Chondrocyte (in vitro differentiated cells): ENCODE measurements at regions not wholly inside any gene's neighbourhood (a gene's known extent, or its start where the extent isn't known, plus 50 kb on each side); places are given as distances from the start of the nearest gene placed in this dataset.

Source experiments
- DNase-seq: peaks from one replicate; pipeline ENCODE4 v3.0.0; 2021; ENCODE audit warnings: mixed read lengths, low spot score
- H3K27ac Mint-ChIP-seq: one replicate; pipeline ENCODE4 v1.8.0; 2021; ENCODE audit warnings: mild to moderate bottlenecking, moderate library complexity, mixed read lengths; ENCODE audit not compliant: unreplicated experiment
- H3K27me3 Mint-ChIP-seq: 2 replicates; pipeline ENCODE4 v1.8.0; 2021; ENCODE audit warnings: low read depth, mixed read lengths
- H3K36me3 Mint-ChIP-seq: 2 replicates; pipeline ENCODE4 v1.8.0; 2021; ENCODE audit warnings: low read depth, mixed read lengths
- H3K4me1 Mint-ChIP-seq: 2 replicates; pipeline ENCODE4 v1.8.0; 2021; ENCODE audit warnings: low read depth, mild to moderate bottlenecking, mixed read lengths
- H3K4me3 Mint-ChIP-seq: one replicate; pipeline ENCODE4 v1.8.0; 2021; ENCODE audit warnings: mild to moderate bottlenecking, moderate library complexity, mixed read lengths; ENCODE audit not compliant: unreplicated experiment
- H3K9me3 Mint-ChIP-seq: 2 replicates; pipeline ENCODE4 v1.8.0; 2021; ENCODE audit warnings: low read depth, mixed read lengths
- TF ChIP-seq, protein P1 (sequence below): fragments of 200-600 bp; sonication (generic); IDR thresholded peaks from 2 replicates; pipeline ENCODE4 v1.5.0; 2021; ENCODE audit warnings: antibody characterized with exemption, mild to moderate bottlenecking, moderate library complexity

DNA sequence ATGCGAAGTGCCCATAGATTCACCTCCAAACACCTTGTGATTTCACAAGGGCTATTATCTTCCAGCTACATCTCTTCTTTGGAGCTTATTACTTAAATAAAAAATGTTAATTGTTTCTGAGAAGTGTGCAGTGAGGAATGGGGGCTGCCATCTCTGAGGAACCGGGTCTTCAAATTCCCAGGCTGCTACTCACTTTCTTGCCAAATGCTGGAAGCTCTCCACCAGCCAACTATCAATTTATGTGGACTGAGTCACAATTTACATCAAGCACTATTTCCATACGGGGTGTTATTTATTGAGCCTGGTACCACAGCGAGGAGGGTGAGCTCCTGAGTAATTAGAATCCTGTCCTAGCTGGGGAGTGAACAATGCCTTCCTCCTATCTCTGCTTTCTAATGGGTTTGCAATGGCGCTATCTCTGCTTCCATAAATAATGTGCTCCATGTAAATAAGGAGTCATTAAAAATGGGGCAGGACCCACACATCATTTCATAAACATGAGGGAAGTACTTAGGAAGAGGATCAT is 898.3 kb downstream of the VRK1 start:
- Mint-ChIP-seq H3K4me3 (no peak overlapping the region), H3K27me3 (no peaks in the 10 kb centered on the region), H3K36me3 (no peaks in the 10 kb centered on the region), H3K4me1 (no peaks in the 10 kb centered on the region), H3K27ac (no peak overlapping the region), H3K9me3 (peaks cover 39% of the 10 kb centered on the region)
- TF ChIP-seq, protein P1, sequence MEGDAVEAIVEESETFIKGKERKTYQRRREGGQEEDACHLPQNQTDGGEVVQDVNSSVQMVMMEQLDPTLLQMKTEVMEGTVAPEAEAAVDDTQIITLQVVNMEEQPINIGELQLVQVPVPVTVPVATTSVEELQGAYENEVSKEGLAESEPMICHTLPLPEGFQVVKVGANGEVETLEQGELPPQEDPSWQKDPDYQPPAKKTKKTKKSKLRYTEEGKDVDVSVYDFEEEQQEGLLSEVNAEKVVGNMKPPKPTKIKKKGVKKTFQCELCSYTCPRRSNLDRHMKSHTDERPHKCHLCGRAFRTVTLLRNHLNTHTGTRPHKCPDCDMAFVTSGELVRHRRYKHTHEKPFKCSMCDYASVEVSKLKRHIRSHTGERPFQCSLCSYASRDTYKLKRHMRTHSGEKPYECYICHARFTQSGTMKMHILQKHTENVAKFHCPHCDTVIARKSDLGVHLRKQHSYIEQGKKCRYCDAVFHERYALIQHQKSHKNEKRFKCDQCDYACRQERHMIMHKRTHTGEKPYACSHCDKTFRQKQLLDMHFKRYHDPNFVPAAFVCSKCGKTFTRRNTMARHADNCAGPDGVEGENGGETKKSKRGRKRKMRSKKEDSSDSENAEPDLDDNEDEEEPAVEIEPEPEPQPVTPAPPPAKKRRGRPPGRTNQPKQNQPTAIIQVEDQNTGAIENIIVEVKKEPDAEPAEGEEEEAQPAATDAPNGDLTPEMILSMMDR = no peak
- no peak for DNase-seq

DNA sequence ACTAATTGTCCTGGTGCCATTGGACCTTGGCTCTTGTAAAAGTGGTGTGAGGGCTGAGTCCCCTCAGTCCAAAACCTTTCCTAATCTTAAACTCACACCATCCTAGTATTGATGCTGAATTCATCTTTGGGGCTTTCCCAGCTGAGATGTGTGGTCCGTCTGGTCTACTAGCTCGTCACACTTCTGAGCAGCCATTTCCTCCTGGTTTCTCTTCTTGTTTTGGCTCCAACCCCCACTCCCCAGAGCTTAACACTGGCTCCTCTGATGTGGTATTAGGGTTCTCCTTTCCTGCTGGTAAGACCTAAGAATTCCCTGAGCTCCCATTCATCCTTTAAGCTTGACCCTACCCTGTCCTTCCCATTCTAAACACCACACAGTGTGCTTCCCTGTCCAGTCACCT is 900.6 kb downstream of the VRK1 start:
- TF ChIP-seq, protein P1 = no peak
- Mint-ChIP-seq H3K4me1 (no peaks in the 10 kb centered on the region), H3K9me3 (peaks cover 44% of the 10 kb centered on the region), H3K36me3 (no peaks in the 10 kb centered on the region), H3K4me3 (no peak overlapping the region), H3K27ac (no peak overlapping the region), H3K27me3 (no peaks in the 10 kb centered on the region)
- DNase-seq = no peak

DNA sequence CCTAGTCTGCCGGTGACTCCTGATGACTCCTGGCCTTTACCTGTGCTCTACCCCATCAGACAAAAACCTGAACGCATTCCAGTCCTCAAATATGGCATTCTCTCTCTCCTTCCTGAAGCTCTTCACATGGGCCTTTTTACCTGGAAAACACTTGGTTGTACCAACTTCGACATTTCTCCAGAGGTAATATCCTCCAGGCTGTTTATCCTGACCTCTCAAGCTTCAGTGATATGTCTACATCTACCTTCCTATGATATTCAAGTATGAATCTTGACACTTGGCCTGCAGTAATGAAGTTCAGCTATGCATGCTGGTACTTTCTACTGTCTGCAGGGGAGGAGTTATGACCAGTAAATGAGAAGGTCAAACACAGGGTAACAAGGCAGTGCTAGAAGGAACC is 901.8 kb downstream of the VRK1 start:
- Mint-ChIP-seq H3K27me3 (no peaks in the 10 kb centered on the region), H3K36me3 (no peaks in the 10 kb centered on the region), H3K27ac (no peak overlapping the region), H3K4me1 (no peaks in the 10 kb centered on the region), H3K4me3 (no peak overlapping the region), H3K9me3 (peaks cover 53% of the 10 kb centered on the region)
- DNase-seq = no peak
- TF ChIP-seq, protein P1 = no peak

DNA sequence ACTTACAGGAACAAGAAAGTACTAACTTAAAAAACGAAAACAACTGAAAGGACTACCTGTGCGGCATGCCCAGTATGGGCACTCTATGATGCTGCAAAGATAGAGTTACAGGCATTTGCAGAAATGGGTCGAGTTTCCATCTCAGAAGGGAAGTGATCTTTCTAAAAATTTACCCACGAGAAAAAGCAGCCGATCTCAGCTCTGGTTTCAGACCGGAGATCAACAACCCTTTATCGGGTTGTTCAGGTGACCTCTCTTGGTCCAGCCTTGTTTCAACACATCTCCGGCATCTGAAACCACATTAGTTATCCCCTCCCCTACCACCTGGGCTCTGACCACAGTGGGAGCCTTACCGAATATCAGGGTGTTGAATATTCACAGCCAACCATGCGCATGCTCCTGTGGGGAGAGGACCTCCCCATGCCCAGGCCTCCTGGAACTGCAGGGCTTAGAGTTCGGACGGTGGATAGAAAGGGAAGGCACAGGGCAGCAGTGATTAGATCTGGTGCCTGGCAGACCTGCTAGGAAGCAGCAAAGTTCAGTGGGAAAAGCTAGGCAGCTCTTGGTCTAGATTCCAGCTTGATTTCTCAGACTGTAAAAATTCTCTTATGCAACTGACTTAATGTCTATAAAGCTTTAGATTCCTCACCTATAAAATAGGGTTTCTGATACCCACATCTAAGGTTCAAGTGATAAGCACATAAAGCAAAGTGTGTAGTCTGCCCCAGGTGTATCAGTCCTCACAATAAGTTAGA is 906.0 kb downstream of the VRK1 start:
- H3K27me3 Mint-ChIP-seq = no peaks in the 10 kb centered on the region
- TF ChIP-seq, protein P1 = no peak
- DNase-seq = no peak
- H3K36me3 Mint-ChIP-seq = no peaks in the 10 kb centered on the region
- no peak overlapping the region for H3K27ac Mint-ChIP-seq
- no peaks in the 10 kb centered on the region for H3K4me1 Mint-ChIP-seq
- H3K9me3 Mint-ChIP-seq = peaks cover 38% of the 10 kb centered on the region
- H3K4me3 Mint-ChIP-seq = no peak overlapping the region

DNA sequence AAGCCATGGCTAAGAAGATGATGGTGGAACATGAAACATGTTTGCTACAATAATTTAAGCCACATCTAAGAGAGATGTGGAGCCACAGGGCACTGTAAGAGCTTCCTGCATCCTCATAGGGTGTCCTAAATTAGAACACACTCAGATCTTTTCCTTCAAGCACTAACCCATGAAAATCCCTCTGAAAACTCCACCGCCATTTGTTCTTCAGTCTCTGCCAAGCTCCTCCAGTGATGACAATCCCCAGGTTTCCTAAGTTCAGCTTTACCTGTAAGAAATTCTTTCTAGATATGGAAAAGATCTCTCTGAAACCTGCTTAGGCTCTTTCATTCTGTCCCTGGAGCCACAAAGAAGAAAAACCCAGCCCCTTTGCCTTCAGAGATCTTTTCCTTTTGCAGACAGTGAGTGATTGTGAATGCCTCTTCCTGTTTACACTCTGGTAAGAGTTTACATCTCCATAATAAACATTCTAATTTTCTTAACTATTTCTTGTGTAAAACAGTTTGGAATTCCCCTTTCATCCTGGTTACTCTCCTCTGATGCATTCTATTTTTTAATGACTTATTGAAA is 907.2 kb downstream of the VRK1 start:
- Mint-ChIP-seq H3K36me3 (no peaks in the 10 kb centered on the region), H3K27me3 (no peaks in the 10 kb centered on the region), H3K4me1 (no peaks in the 10 kb centered on the region), H3K4me3 (no peak overlapping the region), H3K9me3 (peaks cover 32% of the 10 kb centered on the region), H3K27ac (no peak overlapping the region)
- TF ChIP-seq, protein P1 = no peak
- no peak for DNase-seq
